Suppressor macrophage treated with lipopolysaccharide for 4 hours (primary cell): ENCODE measurements at regions not wholly inside any gene's neighbourhood (a gene's known extent, or its start where the extent isn't known, plus 50 kb on each side); places are given as distances from the start of the nearest gene placed in this dataset.

ENCODE experiments used
- DNase-seq: peaks from one replicate; pipeline ENCODE4 v3.0.0-alpha.2; 2020

GRCh38 chr20:40961686-40962640 lies 66.7 kb upstream of the TOP1 start:
- peak; percentile 22 for DNase-seq

- peak; percentile 82 for DNase-seq
Observed at GRCh38 chr20:40962733-40963504, 65.7 kb upstream of the TOP1 start.

GRCh38 chr20:40963505-40963845 lies 65.1 kb upstream of the TOP1 start:
- DNase-seq: no peak

- DNase-seq: no peak
Observed at GRCh38 chr20:40965671-40966070, 63.0 kb upstream of the TOP1 start.

GRCh38 chr20:40966103-40966502 lies 62.5 kb upstream of the TOP1 start:
- no peak for DNase-seq

- DNase-seq: no peak
Observed at GRCh38 chr20:40966516-40967185, 62.0 kb upstream of the TOP1 start.

- DNase-seq: no peak
Observed at GRCh38 chr20:40967700-40968099, 60.9 kb upstream of the TOP1 start.

GRCh38 chr20:40968816-40969562 lies 59.6 kb upstream of the TOP1 start:
- peak; percentile 89 for DNase-seq

- no peak for DNase-seq
Observed at GRCh38 chr20:40970218-40970617, 58.4 kb upstream of the TOP1 start.

- DNase-seq: no peak
Observed at GRCh38 chr20:40977218-40977617, 51.4 kb upstream of the TOP1 start.

- DNase-seq: no peak
Observed at GRCh38 chr20:40978761-40979160, 49.9 kb upstream of the TOP1 start.
